ENCODE measurements at regions not wholly inside any gene's neighbourhood (a gene's known extent, or its start where the extent isn't known, plus 50 kb on each side); places are given as distances from the start of the nearest gene placed in this dataset.

GRCh38 chr18:8506251-8507049 lies 102.8 kb upstream of the RAB12 start:
- no peak overlapping the region for H2AFZ ChIP-seq (ENCODE audit: control insufficient read depth, low read length)
- H3K9me1 ChIP-seq (ENCODE audit: control insufficient read depth, extremely low read depth, insufficient read depth, low read length) = no peaks in the 10 kb centered on the region
- H3K4me2 ChIP-seq (ENCODE audit: control insufficient read depth, extremely low read depth, insufficient read depth, low read depth, low read length) = no peak overlapping the region
- no peak for FAIRE-seq
- no peak overlapping the region for H3K9ac ChIP-seq (ENCODE audit: control insufficient read depth, extremely low read depth, insufficient read depth, low read length)
- H4K20me1 ChIP-seq (ENCODE audit: control insufficient read depth, extremely low read depth, insufficient read depth, low read length) = no peaks in the 10 kb centered on the region
- H3K27me3 ChIP-seq (ENCODE audit: control insufficient read depth, extremely low read depth, insufficient read depth, low read length) = no peaks in the 10 kb centered on the region
- H3K27ac ChIP-seq (ENCODE audit: control insufficient read depth, insufficient read depth, low read length) = no peak overlapping the region
- H3K36me3 ChIP-seq (ENCODE audit: control insufficient read depth in 2 of 2, extremely low read depth in 1 of 2, insufficient read depth in 2 of 2, low read length in 2 of 2) = no peaks in the 10 kb centered on the region
- dilution Hi-C loops (cut with MboI; ENCODE audit: extremely low pct_ligation_motif_present, low sequenced_read_pairs) = no loop called here
- TF ChIP-seq EZH2 (IDR thresholded peaks at IDR 0.05; ENCODE audit: low read length) = no peak
- no peak for TF ChIP-seq CTCF (optimal IDR thresholded peaks at IDR 0.05 in 1 of 3, IDR thresholded peaks at IDR 0.05 in 1 of 3, conservative IDR thresholded peaks at IDR 0.05 in 1 of 3; ENCODE audit: extremely low read depth in 1 of 3, insufficient read depth in 2 of 3, low read length in 3 of 3)
- no peak for DNase-seq (ENCODE audit: low read depth, low spot score)
- no peak overlapping the region for H3K4me3 ChIP-seq (ENCODE audit: control insufficient read depth in 2 of 3, extremely low read depth in 1 of 3, insufficient read depth in 2 of 3, low read depth in 1 of 3, low read length in 3 of 3)
- H3K79me2 ChIP-seq (ENCODE audit: control insufficient read depth, insufficient read depth, low read length) = no peaks in the 10 kb centered on the region
- no peaks in the 10 kb centered on the region for H3K9me3 ChIP-seq (ENCODE audit: control insufficient read depth, low read depth, low read length)
- no peaks in the 10 kb centered on the region for H3K4me1 ChIP-seq (ENCODE audit: control insufficient read depth, extremely low read depth, insufficient read depth, low read length)

- Histone ChIP-seq H4K20me1 (ENCODE audit: control insufficient read depth, extremely low read depth, insufficient read depth, low read length) (no peaks in the 10 kb centered on the region), H3K79me2 (ENCODE audit: control insufficient read depth, insufficient read depth, low read length) (no peaks in the 10 kb centered on the region), H3K4me3 (ENCODE audit: control insufficient read depth in 2 of 3, extremely low read depth in 1 of 3, insufficient read depth in 2 of 3, low read depth in 1 of 3, low read length in 3 of 3) (no peak overlapping the region), H3K36me3 (ENCODE audit: control insufficient read depth in 2 of 2, extremely low read depth in 1 of 2, insufficient read depth in 2 of 2, low read length in 2 of 2) (no peaks in the 10 kb centered on the region), H3K4me2 (ENCODE audit: control insufficient read depth, extremely low read depth, insufficient read depth, low read depth, low read length) (no peak overlapping the region), H3K27me3 (ENCODE audit: control insufficient read depth, extremely low read depth, insufficient read depth, low read length) (no peaks in the 10 kb centered on the region), H3K4me1 (ENCODE audit: control insufficient read depth, extremely low read depth, insufficient read depth, low read length) (no peaks in the 10 kb centered on the region), H3K9me3 (ENCODE audit: control insufficient read depth, low read depth, low read length) (no peaks in the 10 kb centered on the region), H3K27ac (ENCODE audit: control insufficient read depth, insufficient read depth, low read length) (no peak overlapping the region), H3K9ac (ENCODE audit: control insufficient read depth, extremely low read depth, insufficient read depth, low read length) (no peak overlapping the region), H2AFZ (ENCODE audit: control insufficient read depth, low read length) (no peak overlapping the region), H3K9me1 (ENCODE audit: control insufficient read depth, extremely low read depth, insufficient read depth, low read length) (no peaks in the 10 kb centered on the region)
- no peak for FAIRE-seq
- no peak for DNase-seq (ENCODE audit: low read depth, low spot score)
- TF ChIP-seq EZH2 (IDR thresholded peaks at IDR 0.05; ENCODE audit: low read length) (no peak), CTCF (optimal IDR thresholded peaks at IDR 0.05 in 1 of 3, IDR thresholded peaks at IDR 0.05 in 1 of 3, conservative IDR thresholded peaks at IDR 0.05 in 1 of 3; ENCODE audit: extremely low read depth in 1 of 3, insufficient read depth in 2 of 3, low read length in 3 of 3) (peak in 2 of 3 experiments; percentile 32 to 46)
- dilution Hi-C loops (cut with MboI; ENCODE audit: extremely low pct_ligation_motif_present, low sequenced_read_pairs) = no loop called here
These were observed 101.9 kb upstream of the RAB12 start for GRCh38 chr18:8507361-8507760.

Measured in keratinocyte (primary cell).